GM21717 (cell line): ENCODE measurements at regions not wholly inside any gene's neighbourhood (a gene's known extent, or its start where the extent isn't known, plus 50 kb on each side); places are given as distances from the start of the nearest gene placed in this dataset.
A peak's percentile ranks its signal among the peaks of the same experiment; 100 is the strongest.

ENCODE experiments used
- ATAC-seq: cut with Tn5 transposase; IDR thresholded peaks from one replicate; pipeline ENCODE4 v1.9.1; 2021; ENCODE audit warnings: mild to moderate bottlenecking, moderate library complexity; ENCODE audit not compliant: unreplicated experiment

DNA sequence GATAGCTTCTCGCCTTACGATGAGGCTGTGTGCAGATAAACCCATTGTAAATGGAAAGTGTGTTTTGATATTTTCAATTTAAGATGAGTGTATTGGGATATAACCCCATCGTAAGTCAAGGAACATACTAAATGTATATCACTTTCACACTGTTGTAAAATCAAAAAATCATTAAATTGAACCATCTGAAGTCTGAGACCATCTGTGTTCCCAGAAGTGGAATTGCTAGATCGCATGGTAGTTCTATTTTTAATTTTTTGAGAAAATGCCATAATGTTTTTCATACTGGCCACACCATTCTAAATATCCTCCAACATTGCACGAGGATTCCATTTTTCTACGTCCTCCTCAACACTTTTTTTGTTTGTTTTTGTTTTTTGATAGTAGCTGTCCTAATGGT is 209.1 kb upstream of the MTPN start:
- ATAC-seq, result no peak

DNA sequence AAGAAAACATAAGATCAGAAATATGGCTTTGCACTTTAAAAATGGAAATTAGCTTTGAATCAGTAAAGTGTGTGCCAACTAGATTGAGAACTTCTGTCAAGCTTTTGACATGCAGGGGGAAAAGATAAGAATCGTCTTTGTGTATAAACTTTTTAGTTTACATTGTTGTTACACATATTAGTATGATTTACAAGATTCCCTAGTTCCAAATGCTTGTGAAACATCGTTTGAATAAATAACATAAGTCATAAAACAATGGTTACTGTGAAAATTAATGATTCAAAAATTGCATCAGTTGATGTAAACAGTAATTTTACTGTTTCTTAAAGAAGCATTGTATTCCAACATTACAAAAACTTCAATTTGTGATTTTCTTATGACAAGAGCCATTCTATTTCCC is 207.6 kb upstream of the MTPN start:
- ATAC-seq, result no peak

DNA sequence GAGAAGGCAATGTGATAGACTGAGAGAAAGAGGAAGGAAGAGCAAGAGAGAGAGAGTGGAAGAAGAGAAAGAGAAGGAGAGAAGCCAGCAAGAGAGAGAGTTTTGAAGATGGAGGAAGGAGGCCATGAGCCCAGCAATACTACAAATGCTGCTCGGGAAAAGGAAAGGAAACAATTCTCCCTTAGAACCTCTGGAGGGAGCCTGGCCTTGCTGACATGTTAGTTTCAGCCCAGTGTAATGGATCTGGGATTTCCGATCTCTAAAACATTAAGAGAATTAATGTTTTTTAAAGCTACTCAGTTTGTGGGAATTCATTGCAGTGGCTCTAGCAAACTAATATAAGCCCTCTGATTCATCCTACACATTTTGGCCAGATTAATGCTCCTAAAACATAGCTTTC is 206.8 kb upstream of the MTPN start:
- no peak for ATAC-seq

DNA sequence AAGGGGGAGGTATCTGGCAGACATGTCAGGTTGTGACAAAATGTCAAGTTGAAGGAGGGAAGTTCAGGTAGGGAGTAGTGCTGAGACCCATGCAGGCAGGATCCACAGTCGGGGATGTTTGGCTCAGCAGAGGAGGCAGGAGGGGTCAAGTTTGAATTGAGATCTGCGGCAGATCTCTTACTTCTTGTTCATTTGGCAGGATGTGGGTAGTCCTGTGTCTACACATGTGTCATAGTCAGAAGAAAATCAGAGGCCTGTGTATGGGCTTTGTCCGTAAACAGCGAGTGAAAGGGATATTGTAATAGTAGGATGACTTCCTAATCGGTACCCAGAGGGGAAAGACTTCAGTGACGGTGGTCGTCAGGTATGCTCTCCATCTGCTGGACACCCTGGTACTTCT is 203.8 kb upstream of the MTPN start:
- ATAC-seq, result no peak

DNA sequence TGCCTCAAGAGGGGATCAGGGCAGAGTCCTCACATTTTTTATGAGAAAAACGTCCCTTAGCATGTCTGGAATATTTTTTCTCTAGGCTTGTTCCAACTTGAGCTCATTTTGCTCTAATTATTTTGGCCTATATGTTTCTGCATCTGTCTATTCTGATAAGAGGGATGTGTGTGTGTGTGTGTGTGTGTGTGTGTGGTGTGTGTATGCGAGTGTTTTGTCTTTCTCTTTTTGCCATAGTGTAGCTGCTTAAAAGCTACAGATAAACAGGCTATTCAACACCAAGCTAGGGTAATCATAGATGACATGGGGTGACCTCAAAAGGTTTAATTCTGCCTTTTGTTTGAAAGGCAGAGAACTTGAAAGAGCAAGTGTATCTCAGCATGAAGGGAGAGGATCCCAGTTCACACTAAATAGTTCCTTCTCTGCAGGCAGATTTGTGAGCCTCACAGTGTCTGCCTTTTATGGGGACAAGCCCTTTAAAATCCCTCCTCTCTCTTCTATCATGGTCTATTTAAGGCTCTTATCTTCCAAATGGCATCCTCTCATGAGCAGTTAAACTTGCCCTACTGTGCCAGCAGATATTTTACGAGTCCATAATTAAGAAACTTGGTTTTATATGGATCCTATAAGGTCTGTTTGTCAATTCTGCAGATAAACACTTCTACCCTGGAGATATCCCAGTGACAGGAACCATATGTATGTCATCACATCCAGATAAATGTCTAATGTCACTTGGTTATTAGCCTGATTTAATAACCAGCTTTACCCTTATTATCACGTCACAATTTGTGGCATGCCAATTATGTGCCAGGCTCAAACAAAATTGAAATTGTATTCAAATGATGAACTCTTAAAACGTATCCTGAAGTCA is 202.9 kb upstream of the MTPN start:
- no peak for ATAC-seq

DNA sequence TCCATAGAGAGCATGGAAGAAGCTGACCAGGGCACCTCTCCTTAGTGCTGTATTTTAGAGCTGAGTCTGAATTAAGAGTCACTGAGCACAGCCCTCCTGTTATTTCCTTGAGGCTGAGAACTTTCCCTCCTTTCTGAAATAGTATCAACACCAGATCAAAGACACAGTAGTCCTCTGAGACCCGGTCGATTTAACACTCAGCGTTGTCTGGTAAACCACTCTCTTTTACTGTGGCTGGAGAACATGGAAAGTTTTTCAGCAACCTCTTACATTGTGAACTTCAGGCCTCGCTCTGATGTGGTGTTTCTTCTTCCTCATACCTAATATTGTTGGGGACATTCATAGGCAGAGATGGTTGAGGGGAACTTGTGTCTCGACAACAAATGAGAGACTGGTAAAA is 202.0 kb upstream of the MTPN start:
- no peak for ATAC-seq

DNA sequence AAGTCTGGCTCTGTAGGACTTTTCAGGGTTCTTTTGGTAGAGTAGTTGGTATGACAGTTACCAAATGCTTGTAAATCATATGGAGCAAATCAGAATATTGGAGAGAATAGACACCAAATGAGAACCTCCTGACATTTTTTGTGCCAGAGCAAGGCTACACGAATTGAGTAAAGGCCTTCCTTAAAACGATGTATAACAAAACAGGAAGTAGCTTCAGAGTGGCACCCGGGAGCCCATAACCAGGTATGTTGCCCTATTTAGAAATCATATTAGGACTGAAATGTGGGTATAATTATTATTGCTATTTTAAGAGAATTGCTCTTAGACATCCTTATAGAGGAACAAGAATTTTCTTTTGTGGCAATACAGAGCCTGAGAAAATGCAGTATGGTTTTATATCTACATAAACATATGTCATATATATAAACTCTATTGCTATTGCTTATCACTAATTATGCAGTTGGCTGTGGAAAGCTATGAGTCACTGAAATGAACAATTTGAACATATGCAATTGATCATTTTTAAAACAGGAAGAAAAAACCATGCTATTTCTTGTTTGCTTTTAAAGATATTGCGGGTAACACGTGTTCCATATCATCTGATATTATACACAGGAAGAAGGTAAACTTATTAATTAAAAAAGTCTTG is 197.4 kb upstream of the MTPN start:
- no peak for ATAC-seq

DNA sequence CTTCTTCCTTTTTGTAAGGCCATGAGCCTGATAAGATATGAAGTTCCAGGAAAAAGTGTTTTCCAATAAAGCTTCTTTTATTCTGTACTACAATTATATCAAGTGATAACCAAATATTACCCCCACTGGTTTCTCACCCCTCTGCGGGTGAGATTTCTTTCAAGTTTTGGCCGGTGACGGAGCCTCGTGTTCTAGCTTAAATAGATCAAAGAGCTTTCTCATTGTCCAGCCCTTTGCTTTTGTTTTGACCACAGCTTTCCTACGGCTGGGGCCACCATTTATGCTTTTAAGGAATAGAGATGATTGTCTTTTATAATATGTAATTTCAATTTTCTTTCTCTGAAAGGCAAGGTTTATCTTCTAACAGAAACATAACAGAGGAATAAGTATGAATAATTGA is 196.7 kb upstream of the MTPN start:
- ATAC-seq, result no peak

DNA sequence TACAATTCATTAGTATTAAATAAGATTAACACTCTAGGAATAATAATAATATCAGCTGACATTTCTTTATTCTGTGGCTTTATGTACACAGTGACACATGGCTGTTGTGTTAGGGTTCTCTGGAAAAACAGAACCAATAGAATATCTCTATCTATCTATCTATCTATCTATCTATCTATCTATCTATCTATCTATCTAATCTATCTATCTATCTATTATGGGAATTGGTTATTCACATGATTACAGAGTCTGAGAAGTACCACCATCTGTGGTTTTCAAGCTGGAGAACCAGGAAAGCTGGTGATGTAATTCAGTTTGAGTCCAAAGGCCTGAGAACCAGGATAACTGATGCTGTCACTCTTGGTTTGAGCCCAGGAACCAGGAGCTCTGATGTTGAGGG is 194.1 kb upstream of the MTPN start:
- ATAC-seq, result no peak

DNA sequence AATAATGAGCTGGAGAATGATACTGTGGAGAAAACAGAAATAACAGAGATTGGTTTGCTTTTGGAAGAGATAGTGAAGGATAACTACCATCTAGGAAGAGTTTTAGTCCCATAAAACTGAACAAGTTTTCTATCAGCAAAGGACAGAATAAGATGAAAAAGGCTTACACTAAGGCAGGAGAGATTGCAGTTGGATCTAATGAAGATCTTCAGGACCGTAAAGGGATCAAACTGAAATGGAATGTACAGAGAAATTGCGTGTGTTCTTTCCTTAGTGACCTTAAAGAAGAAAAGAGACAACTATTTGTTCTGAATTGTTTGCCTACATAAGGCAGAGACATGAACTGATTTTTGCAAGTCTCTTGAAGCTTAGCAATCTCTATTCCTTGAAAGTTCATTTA is 191.7 kb upstream of the MTPN start:
- ATAC-seq, result no peak

DNA sequence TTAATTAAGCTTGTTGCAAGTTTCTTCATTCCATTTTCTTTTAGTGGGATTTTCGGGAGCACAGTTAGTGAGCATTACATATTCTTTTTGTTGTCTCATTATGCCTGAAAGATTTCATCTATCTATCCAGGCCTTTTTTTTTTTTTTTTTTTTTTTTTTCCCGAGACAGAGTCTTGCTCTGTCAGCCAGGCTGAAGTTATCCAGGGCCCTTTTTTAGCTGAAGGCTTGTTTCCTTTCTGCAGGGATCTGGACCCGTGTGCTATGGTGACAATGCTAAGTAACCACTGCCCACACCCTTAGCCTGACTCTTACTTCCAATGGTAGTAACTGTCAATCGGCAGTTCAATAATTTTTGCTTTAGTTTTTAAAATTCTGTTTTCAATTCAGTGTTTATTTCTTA is 190.8 kb upstream of the MTPN start:
- ATAC-seq, result no peak

DNA sequence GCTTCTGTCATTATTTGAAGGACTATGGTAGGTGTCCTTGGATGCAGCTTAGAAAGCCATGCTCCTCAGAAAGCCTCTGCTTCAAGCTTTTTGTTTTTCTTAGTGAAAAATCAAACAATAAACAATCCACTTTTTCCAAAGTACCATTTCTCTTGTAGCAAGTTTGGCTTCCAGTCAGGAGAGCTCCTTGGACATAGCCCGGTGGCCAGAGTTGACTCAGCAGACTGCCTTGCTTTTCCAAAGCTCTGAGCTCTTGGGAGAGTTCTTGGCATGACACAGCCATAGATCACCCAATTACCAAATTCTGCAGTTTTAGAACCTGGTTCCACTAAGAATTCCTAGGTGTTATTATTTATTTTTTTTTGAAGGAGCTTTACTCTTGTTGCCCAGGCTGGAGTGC is 189.4 kb upstream of the MTPN start:
- ATAC-seq, result no peak

DNA sequence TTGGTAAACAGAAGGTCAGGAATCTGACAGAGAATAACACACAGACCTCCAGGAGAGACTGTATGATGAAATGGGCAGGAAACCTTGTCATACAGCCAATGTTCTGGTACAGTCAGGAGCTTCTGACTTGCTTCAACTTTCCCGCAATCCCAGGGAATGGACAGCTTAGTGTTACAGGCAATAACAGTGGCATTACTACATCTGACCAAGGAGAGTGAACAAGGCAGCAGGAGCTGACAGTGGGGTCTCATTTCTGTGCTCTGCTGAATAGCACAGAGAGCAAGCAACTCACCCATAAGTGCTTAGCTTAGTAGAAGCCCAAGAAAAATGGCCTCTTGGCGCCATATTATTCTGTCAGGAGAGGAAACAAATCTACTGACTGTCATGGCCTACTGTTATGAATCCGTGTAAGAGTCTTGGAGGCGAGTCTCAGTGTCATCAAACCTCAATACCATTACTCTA is 186.2 kb upstream of the MTPN start:
- no peak for ATAC-seq

DNA sequence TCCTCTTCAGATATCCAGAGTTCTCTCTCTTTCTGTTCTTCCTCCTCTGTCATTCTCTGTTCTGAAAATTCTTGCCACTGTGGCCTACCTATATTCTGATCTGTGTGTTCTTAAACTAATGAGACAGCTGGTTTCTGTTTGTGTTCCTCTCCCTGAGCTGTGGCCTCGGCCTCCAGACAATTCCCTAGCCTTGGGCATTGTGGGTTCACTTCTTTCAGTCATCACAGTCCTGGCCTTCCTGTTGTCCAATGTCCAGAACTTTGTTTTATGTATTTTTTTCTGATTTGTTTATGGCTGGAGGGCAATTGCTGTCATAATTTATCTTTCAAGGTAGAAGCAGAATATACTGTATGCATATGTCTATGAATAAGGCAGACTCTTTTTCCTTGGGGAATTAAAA is 173.2 kb upstream of the MTPN start:
- ATAC-seq, result no peak

DNA sequence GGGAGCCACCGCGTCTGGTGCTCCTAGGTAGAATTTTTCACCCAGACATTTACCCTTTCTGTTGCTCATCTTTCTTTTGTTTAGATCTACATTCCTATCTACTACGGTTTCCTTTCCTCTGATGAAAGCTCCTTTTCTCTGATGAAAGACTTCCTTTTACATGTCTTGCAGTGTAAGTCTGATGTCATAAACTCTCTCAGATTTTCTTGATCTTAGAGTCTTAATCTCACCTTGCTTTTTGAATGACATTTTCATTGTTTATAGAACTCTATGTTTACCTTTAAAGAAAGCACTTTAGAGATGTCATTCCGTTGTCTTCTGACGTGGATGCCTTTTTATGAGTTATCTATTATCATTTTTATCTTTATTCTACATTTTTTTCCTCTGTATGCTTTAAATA is 171.8 kb upstream of the MTPN start:
- ATAC-seq, result no peak

DNA sequence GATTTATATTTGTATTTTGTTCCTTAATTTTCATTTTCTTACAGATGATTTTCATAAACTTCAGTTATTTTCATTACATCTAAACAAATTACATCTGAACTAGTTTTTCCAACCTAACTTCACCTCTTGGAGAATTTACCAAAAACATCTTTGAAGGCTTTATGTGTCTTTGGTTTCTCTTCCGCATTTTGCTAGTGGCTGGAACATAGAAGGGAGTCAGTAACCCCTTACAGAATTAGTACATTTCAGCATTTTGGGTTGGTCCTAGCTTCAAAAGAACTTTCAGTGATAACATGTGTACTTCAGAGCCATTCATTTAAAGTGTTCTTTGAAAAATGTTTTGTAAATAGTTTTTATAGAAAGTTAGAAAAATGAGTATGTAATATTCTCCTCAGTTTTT is 169.8 kb upstream of the MTPN start:
- no peak for ATAC-seq

DNA sequence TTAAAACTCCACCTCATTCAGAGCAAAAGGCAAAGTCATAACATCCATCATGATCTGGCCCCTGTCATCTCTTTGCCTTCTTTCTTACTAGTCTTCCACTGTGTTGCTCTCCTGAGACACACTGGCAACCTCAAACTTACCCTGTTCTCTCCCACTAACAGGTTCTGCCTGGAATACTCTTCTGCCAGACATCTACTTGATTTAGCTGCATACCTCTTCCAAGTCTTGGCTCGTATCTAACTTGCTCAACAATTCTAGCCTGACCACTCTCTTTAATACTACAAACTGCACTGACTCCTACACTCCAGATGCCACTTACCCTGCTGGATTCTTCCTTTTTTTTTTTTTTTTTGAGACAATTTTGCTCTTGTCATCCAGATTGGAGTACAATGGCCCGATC is 167.0 kb upstream of the MTPN start:
- ATAC-seq, result no peak

DNA sequence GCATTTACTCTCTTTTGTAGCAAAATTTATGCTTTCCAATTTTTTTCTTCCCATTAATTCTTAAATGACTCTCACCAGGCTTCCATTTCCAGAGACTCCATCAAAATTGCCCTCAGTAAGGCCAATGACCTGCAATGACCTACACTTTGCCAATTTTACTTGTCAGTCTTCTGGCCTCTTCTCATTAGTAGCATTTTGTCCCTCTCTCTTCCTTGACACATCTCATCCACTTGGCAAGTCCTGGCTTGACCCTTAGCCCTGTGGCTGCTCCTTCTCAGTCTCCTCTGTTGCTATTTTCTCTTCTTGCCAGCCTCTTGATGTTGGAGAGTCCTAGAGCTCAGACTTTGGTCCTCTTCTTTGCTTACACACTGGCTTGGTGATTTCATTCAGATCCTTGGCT is 166.1 kb upstream of the MTPN start:
- no peak for ATAC-seq

DNA sequence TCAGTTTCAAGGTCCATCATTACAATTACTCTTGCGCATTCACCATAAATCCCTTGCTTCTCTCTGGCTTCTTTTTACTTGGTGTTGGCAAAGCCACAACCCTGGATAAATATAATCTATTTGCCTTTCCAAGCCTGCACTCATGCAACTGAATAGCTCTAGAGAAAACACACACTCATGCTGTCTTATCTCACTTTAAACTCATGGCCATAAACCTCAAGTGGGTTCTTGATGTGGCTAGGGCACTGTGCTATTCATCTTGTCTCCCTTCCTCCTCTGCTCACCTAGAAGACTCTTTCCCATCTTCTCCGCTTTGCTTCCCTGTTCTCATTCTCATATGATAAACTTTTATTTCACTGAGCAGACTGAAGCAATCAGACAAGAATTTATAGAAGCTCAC is 165.4 kb upstream of the MTPN start:
- no peak for ATAC-seq

DNA sequence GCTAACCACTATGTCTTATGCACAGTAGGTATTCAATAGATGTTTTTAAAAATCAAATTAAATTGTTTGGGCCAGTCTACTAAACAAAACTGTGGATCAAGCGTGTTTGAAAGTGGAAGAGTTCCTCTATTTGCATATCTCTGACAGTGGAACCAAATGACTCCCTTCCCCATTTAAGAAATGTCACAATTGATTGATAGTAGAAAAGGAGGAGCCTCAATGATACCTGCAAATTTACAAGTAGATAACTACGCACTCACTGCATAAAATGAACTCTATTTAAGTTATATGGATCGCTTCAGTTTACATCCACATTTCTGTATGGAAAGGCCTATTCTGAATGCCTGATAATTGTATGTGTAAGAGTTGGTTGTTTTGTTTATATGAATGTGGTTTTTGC is 163.3 kb upstream of the MTPN start:
- ATAC-seq, result no peak

DNA sequence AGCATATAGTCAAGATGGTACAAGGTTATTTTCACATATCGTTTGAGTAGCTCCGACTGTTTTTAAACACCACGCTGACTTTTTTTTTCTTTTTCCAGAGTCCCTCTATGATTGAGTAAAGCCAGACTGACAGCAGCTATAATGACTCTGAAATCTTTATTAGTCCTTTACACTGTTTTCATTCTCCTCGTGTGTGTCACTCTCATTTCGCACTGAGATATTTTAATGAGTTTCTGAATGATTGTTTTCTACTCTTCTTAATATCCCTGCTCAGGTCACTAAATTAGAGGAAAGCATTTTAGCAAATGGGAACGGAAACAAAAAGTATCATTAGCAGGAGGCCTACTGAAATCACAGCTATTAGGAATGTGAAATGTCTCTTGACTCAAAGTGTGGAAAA is 162.3 kb upstream of the MTPN start:
- ATAC-seq, result peak; percentile 68

DNA sequence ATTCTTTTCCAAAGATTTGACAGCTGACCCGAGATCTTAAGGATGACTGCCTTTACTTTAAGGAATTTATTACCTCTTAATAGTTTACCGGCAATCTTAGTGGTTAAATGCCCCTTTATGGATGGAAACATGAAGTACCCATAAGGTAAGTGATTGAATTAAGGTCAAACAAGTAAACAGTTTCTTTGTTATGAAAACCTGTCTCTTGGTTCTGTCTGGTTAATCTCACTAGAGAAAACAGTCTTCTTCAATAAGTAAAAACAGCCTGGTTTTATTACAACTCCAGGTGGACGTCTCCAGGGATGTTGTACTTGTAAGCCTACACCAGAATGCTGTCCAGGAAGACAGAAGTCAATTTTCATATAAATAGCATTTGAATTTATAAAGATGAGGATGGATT is 161.8 kb upstream of the MTPN start:
- ATAC-seq, result no peak
